ENCODE measurements at regions not wholly inside any gene's neighbourhood (a gene's known extent, or its start where the extent isn't known, plus 50 kb on each side); places are given as distances from the start of the nearest gene placed in this dataset.

- no peaks in the 10 kb centered on the region for H3K4me1 Mint-ChIP-seq (ENCODE audit: low read depth, unreplicated experiment)
- TF ChIP-seq EZH2 (IDR thresholded peaks at IDR 0.05; ENCODE audit: insufficient read depth, low read length) (no peak), CTCF (IDR thresholded peaks at IDR 0.05; ENCODE audit: insufficient read depth, low read depth, low read length) (no peak)
- no peaks in the 10 kb centered on the region for H3K9me3 Mint-ChIP-seq (ENCODE audit: unreplicated experiment)
- Histone ChIP-seq H3K4me1 (ENCODE audit: insufficient read depth, low read length) (no peaks in the 10 kb centered on the region), H2AFZ (ENCODE audit: low read depth, low read length) (no peak overlapping the region), H3K4me2 (ENCODE audit: low read length) (no peak overlapping the region), H3K27me3 (ENCODE audit: insufficient read depth, low read length) (peaks cover 12% of the 10 kb centered on the region), H4K20me1 (ENCODE audit: insufficient read depth, low read length) (no peaks in the 10 kb centered on the region), H3K27ac (ENCODE audit: low read depth, low read length) (no peak overlapping the region), H3K9me3 (ENCODE audit: insufficient read depth, low read depth, low read length) (no peaks in the 10 kb centered on the region), H3K36me3 (ENCODE audit: insufficient read depth, low read length) (no peaks in the 10 kb centered on the region), H3K9ac (ENCODE audit: low read length) (no peak overlapping the region), H3K79me2 (ENCODE audit: insufficient read depth, low read length) (no peaks in the 10 kb centered on the region), H3K4me3 (ENCODE audit: insufficient read depth, low read depth, low read length) (no peak overlapping the region)
- no peak overlapping the region for H3K27ac Mint-ChIP-seq (ENCODE audit: unreplicated experiment)
- FAIRE-seq = no peak
- H3K4me3 Mint-ChIP-seq (ENCODE audit: unreplicated experiment) = no peak overlapping the region
- peaks cover 36% of the 10 kb centered on the region for H3K27me3 Mint-ChIP-seq (ENCODE audit: low read depth, unreplicated experiment)
- H3K36me3 Mint-ChIP-seq (ENCODE audit: low read depth, unreplicated experiment) = no peaks in the 10 kb centered on the region
- DNase-seq (ENCODE audit: low read depth) = no peak
Measured at GRCh38 chr3:71896751-71897150, 111.8 kb upstream of the PROK2 start.

- DNase-seq (ENCODE audit: low read depth) (no peak), FAIRE-seq (no peak)
- Histone ChIP-seq H4K20me1 (ENCODE audit: insufficient read depth, low read length) (no peaks in the 10 kb centered on the region), H3K79me2 (ENCODE audit: insufficient read depth, low read length) (no peaks in the 10 kb centered on the region), H3K9ac (ENCODE audit: low read length) (no peak overlapping the region), H3K4me3 (ENCODE audit: insufficient read depth, low read depth, low read length) (no peak overlapping the region), H3K36me3 (ENCODE audit: insufficient read depth, low read length) (no peaks in the 10 kb centered on the region), H3K4me2 (ENCODE audit: low read length) (no peak overlapping the region), H3K4me1 (ENCODE audit: insufficient read depth, low read length) (no peaks in the 10 kb centered on the region), H3K27ac (ENCODE audit: low read depth, low read length) (no peak overlapping the region), H3K9me3 (ENCODE audit: insufficient read depth, low read depth, low read length) (no peaks in the 10 kb centered on the region), H3K27me3 (ENCODE audit: insufficient read depth, low read length) (peaks cover 12% of the 10 kb centered on the region), H2AFZ (ENCODE audit: low read depth, low read length) (no peak overlapping the region)
- Mint-ChIP-seq H3K27ac (ENCODE audit: unreplicated experiment) (no peak overlapping the region), H3K9me3 (ENCODE audit: unreplicated experiment) (no peaks in the 10 kb centered on the region), H3K36me3 (ENCODE audit: low read depth, unreplicated experiment) (no peaks in the 10 kb centered on the region), H3K4me3 (ENCODE audit: unreplicated experiment) (no peak overlapping the region), H3K4me1 (ENCODE audit: low read depth, unreplicated experiment) (no peaks in the 10 kb centered on the region), H3K27me3 (ENCODE audit: low read depth, unreplicated experiment) (peaks cover 42% of the 10 kb centered on the region)
- TF ChIP-seq CTCF (IDR thresholded peaks at IDR 0.05; ENCODE audit: insufficient read depth, low read depth, low read length) (no peak), EZH2 (IDR thresholded peaks at IDR 0.05; ENCODE audit: insufficient read depth, low read length) (no peak)
Measured at GRCh38 chr3:71893702-71894479, 108.9 kb upstream of the PROK2 start.

- peaks cover 13% of the 10 kb centered on the region for H3K27me3 ChIP-seq (ENCODE audit: insufficient read depth, low read length)
- H3K79me2 ChIP-seq (ENCODE audit: insufficient read depth, low read length) = no peaks in the 10 kb centered on the region
- Mint-ChIP-seq H3K9me3 (ENCODE audit: unreplicated experiment) (no peaks in the 10 kb centered on the region), H3K36me3 (ENCODE audit: low read depth, unreplicated experiment) (no peaks in the 10 kb centered on the region), H3K27me3 (ENCODE audit: low read depth, unreplicated experiment) (peaks cover 37% of the 10 kb centered on the region), H3K4me1 (ENCODE audit: low read depth, unreplicated experiment) (no peaks in the 10 kb centered on the region), H3K27ac (ENCODE audit: unreplicated experiment) (no peak overlapping the region), H3K4me3 (ENCODE audit: unreplicated experiment) (no peak overlapping the region)
- no peaks in the 10 kb centered on the region for H3K4me1 ChIP-seq (ENCODE audit: insufficient read depth, low read length)
- no peaks in the 10 kb centered on the region for H3K36me3 ChIP-seq (ENCODE audit: insufficient read depth, low read length)
- FAIRE-seq (no peak), DNase-seq (ENCODE audit: low read depth) (no peak)
- H3K27ac ChIP-seq (ENCODE audit: low read depth, low read length) = no peak overlapping the region
- H4K20me1 ChIP-seq (ENCODE audit: insufficient read depth, low read length) = no peaks in the 10 kb centered on the region
- TF ChIP-seq EZH2 (IDR thresholded peaks at IDR 0.05; ENCODE audit: insufficient read depth, low read length) (no peak), CTCF (IDR thresholded peaks at IDR 0.05; ENCODE audit: insufficient read depth, low read depth, low read length) (no peak)
- no peak overlapping the region for H2AFZ ChIP-seq (ENCODE audit: low read depth, low read length)
- H3K4me2 ChIP-seq (ENCODE audit: low read length) = no peak overlapping the region
- no peaks in the 10 kb centered on the region for H3K9me3 ChIP-seq (ENCODE audit: insufficient read depth, low read depth, low read length)
- H3K9ac ChIP-seq (ENCODE audit: low read length) = no peak overlapping the region
- H3K4me3 ChIP-seq (ENCODE audit: insufficient read depth, low read depth, low read length) = no peak overlapping the region
Measured at GRCh38 chr3:71893122-71893521, 108.2 kb upstream of the PROK2 start.

Measured in astrocyte (in vitro differentiated cells and primary cell).